ENCODE measurements at regions not wholly inside any gene's neighbourhood (a gene's known extent, or its start where the extent isn't known, plus 50 kb on each side); places are given as distances from the start of the nearest gene placed in this dataset.

DNA sequence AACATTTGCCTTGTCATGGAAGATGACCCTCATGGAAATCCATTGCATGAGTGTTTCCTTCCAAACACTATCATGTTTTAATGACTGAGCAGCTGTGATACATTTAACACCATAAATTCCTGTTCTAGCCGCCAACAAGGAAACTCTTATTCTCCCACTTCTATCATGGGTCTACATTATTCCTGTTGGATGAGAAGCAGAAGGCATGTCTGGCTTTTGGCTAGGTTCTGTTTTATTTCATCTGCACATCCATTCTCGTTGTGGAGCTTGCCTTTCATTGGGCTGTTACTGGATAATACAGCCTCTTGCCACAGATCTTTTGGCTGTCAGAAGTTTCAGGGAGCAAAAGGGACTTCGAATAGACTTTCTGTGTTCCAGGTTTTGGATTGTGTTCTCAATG is 742.6 kb upstream of the TSPY4 start:
- H3K4me2 ChIP-seq, result no peak overlapping the region
- H4K20me1 ChIP-seq (replicated peaks; ENCODE audit: insufficient read depth), result no peaks in the 10 kb centered on the region
- H3K27me3 Mint-ChIP-seq (ENCODE audit: insufficient read depth, low read depth, poor library complexity), result no peaks in the 10 kb centered on the region
- no peak overlapping the region for H3K27ac ChIP-seq (ENCODE audit: low read depth)
- ATAC-seq (no peak), DNase-seq (ENCODE audit: low spot score) (no peak)
- no peak overlapping the region for H3K4me3 ChIP-seq
- peaks cover 94% of the 10 kb centered on the region for H3K9me3 Mint-ChIP-seq
- no peaks in the 10 kb centered on the region for H3K4me1 ChIP-seq (ENCODE audit: insufficient read depth)
- no peaks in the 10 kb centered on the region for H3K27me3 ChIP-seq (ENCODE audit: insufficient read depth)
- H3K4me1 Mint-ChIP-seq, result no peaks in the 10 kb centered on the region
- H3K36me3 Mint-ChIP-seq (ENCODE audit: low read depth), result peaks cover 13% of the 10 kb centered on the region; the same call in 2 of the 3 replicates
- H3F3A ChIP-seq (replicated peaks; ENCODE audit: low read depth), result no peaks in the 10 kb centered on the region
- no peaks in the 10 kb centered on the region for H3K36me3 ChIP-seq (ENCODE audit: insufficient read depth)
- no peak overlapping the region for H2AFZ ChIP-seq
- H3K4me3 Mint-ChIP-seq, result no peak overlapping the region
- no peaks in the 10 kb centered on the region for H3K9me2 ChIP-seq (ENCODE audit: insufficient read depth)
- TF ChIP-seq CREB1 (CRISPR knock-in tag; IDR thresholded peaks at IDR 0.05; ENCODE audit: low read depth) (no peak), STAT1 (IDR thresholded peaks at IDR 0.05; ENCODE audit: unreplicated experiment) (no peak), JUNB (IDR thresholded peaks at IDR 0.05; ENCODE audit: unreplicated experiment) (no peak), EZH2 (IDR thresholded peaks at IDR 0.05; ENCODE audit: low read depth, unreplicated experiment) (no peak), ZNF331 (CRISPR knock-in tag; IDR thresholded peaks at IDR 0.05; ENCODE audit: low read depth) (no peak), ZNF114 (CRISPR knock-in tag; IDR thresholded peaks at IDR 0.05) (no peak), NANOG (IDR thresholded peaks at IDR 0.05; ENCODE audit: borderline replicate concordance) (no peak), EZH2phosphoT487 (IDR thresholded peaks at IDR 0.05; ENCODE audit: unreplicated experiment) (no peak), POLR2AphosphoS5 (IDR thresholded peaks at IDR 0.05; ENCODE audit: low read depth) (no peak)
- TF ChIP-seq, protein P1, sequence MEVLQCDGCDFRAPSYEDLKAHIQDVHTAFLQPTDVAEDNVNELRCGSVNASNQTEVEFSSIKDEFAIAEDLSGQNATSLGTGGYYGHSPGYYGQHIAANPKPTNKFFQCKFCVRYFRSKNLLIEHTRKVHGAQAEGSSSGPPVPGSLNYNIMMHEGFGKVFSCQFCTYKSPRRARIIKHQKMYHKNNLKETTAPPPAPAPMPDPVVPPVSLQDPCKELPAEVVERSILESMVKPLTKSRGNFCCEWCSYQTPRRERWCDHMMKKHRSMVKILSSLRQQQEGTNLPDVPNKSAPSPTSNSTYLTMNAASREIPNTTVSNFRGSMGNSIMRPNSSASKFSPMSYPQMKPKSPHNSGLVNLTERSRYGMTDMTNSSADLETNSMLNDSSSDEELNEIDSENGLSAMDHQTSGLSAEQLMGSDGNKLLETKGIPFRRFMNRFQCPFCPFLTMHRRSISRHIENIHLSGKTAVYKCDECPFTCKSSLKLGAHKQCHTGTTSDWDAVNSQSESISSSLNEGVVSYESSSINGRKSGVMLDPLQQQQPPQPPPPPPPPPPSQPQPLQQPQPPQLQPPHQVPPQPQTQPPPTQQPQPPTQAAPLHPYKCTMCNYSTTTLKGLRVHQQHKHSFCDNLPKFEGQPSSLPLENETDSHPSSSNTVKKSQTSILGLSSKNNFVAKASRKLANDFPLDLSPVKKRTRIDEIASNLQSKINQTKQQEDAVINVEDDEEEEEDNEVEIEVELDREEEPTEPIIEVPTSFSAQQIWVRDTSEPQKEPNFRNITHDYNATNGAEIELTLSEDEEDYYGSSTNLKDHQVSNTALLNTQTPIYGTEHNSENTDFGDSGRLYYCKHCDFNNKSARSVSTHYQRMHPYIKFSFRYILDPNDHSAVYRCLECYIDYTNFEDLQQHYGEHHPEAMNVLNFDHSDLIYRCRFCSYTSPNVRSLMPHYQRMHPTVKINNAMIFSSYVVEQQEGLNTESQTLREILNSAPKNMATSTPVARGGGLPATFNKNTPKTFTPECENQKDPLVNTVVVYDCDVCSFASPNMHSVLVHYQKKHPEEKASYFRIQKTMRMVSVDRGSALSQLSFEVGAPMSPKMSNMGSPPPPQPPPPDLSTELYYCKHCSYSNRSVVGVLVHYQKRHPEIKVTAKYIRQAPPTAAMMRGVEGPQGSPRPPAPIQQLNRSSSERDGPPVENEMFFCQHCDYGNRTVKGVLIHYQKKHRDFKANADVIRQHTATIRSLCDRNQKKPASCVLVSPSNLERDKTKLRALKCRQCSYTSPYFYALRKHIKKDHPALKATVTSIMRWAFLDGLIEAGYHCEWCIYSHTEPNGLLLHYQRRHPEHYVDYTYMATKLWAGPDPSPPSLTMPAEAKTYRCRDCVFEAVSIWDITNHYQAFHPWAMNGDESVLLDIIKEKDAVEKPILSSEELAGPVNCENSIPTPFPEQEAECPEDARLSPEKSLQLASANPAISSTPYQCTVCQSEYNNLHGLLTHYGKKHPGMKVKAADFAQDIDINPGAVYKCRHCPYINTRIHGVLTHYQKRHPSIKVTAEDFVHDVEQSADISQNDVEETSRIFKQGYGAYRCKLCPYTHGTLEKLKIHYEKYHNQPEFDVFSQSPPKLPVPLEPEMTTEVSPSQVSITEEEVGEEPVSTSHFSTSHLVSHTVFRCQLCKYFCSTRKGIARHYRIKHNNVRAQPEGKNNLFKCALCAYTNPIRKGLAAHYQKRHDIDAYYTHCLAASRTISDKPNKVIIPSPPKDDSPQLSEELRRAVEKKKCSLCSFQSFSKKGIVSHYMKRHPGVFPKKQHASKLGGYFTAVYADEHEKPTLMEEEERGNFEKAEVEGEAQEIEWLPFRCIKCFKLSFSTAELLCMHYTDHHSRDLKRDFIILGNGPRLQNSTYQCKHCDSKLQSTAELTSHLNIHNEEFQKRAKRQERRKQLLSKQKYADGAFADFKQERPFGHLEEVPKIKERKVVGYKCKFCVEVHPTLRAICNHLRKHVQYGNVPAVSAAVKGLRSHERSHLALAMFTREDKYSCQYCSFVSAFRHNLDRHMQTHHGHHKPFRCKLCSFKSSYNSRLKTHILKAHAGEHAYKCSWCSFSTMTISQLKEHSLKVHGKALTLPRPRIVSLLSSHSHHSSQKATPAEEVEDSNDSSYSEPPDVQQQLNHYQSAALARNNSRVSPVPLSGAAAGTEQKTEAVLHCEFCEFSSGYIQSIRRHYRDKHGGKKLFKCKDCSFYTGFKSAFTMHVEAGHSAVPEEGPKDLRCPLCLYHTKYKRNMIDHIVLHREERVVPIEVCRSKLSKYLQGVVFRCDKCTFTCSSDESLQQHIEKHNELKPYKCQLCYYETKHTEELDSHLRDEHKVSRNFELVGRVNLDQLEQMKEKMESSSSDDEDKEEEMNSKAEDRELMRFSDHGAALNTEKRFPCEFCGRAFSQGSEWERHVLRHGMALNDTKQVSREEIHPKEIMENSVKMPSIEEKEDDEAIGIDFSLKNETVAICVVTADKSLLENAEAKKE (CRISPR knock-in tag; IDR thresholded peaks at IDR 0.05), result no peak
- TF ChIP-seq, protein P2, sequence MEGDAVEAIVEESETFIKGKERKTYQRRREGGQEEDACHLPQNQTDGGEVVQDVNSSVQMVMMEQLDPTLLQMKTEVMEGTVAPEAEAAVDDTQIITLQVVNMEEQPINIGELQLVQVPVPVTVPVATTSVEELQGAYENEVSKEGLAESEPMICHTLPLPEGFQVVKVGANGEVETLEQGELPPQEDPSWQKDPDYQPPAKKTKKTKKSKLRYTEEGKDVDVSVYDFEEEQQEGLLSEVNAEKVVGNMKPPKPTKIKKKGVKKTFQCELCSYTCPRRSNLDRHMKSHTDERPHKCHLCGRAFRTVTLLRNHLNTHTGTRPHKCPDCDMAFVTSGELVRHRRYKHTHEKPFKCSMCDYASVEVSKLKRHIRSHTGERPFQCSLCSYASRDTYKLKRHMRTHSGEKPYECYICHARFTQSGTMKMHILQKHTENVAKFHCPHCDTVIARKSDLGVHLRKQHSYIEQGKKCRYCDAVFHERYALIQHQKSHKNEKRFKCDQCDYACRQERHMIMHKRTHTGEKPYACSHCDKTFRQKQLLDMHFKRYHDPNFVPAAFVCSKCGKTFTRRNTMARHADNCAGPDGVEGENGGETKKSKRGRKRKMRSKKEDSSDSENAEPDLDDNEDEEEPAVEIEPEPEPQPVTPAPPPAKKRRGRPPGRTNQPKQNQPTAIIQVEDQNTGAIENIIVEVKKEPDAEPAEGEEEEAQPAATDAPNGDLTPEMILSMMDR (conservative IDR thresholded peaks at IDR 0.05; ENCODE audit: low read depth in 2 of 2), result no peak
- TF ChIP-seq, protein P3, sequence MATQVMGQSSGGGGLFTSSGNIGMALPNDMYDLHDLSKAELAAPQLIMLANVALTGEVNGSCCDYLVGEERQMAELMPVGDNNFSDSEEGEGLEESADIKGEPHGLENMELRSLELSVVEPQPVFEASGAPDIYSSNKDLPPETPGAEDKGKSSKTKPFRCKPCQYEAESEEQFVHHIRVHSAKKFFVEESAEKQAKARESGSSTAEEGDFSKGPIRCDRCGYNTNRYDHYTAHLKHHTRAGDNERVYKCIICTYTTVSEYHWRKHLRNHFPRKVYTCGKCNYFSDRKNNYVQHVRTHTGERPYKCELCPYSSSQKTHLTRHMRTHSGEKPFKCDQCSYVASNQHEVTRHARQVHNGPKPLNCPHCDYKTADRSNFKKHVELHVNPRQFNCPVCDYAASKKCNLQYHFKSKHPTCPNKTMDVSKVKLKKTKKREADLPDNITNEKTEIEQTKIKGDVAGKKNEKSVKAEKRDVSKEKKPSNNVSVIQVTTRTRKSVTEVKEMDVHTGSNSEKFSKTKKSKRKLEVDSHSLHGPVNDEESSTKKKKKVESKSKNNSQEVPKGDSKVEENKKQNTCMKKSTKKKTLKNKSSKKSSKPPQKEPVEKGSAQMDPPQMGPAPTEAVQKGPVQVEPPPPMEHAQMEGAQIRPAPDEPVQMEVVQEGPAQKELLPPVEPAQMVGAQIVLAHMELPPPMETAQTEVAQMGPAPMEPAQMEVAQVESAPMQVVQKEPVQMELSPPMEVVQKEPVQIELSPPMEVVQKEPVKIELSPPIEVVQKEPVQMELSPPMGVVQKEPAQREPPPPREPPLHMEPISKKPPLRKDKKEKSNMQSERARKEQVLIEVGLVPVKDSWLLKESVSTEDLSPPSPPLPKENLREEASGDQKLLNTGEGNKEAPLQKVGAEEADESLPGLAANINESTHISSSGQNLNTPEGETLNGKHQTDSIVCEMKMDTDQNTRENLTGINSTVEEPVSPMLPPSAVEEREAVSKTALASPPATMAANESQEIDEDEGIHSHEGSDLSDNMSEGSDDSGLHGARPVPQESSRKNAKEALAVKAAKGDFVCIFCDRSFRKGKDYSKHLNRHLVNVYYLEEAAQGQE (IDR thresholded peaks at IDR 0.05; ENCODE audit: unreplicated experiment), result no peak
- TF ChIP-seq, protein P4, sequence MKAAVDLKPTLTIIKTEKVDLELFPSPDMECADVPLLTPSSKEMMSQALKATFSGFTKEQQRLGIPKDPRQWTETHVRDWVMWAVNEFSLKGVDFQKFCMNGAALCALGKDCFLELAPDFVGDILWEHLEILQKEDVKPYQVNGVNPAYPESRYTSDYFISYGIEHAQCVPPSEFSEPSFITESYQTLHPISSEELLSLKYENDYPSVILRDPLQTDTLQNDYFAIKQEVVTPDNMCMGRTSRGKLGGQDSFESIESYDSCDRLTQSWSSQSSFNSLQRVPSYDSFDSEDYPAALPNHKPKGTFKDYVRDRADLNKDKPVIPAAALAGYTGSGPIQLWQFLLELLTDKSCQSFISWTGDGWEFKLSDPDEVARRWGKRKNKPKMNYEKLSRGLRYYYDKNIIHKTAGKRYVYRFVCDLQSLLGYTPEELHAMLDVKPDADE (IDR thresholded peaks at IDR 0.05), result no peak
- H3K27ac Mint-ChIP-seq, result no peak overlapping the region
- H3K79me2 ChIP-seq (replicated peaks; ENCODE audit: insufficient read depth), result no peaks in the 10 kb centered on the region
